ENCODE measurements at regions not wholly inside any gene's neighbourhood (a gene's known extent, or its start where the extent isn't known, plus 50 kb on each side); places are given as distances from the start of the nearest gene placed in this dataset.

- TF ChIP-seq ELF4 (IDR thresholded peaks at IDR 0.05) = no peak
- no peak for TF ChIP-seq CTBP1 (IDR thresholded peaks at IDR 0.05; ENCODE audit: borderline replicate concordance)
These were observed 65.4 kb upstream of the STXBP5 start for GRCh38 chr6:147138835-147139234.

Measured in HEK293T (cell line).